Stomach (tissue), 4 donors: ENCODE measurements at regions not wholly inside any gene's neighbourhood (a gene's known extent, or its start where the extent isn't known, plus 50 kb on each side); places are given as distances from the start of the nearest gene placed in this dataset.

ENCODE experiments used
- POLR2A ChIP-seq, 4 donors: fragments of 450-650 bp; IDR thresholded peaks; one replicate each; pipeline ENCODE4 v1.6.1; 2016; ENCODE audit warnings: antibody characterized with exemption in 4 of 4, control low read depth in 2 of 4, mild to moderate bottlenecking in 1 of 4, moderate library complexity in 1 of 4
- TF ChIP-seq, protein P1 (sequence below), 7 experiments: fragments of 450-650 bp in 4 of 7; fragments of 200-600 bp in 3 of 7; sonication (generic) in 3 of 7; IDR thresholded peaks; one replicate each; pipeline ENCODE4 v1.5.1; 2016 to 2019; ENCODE audit warnings: antibody characterized with exemption in 7 of 7, control low read depth in 2 of 7, mild to moderate bottlenecking in 1 of 7

DNA sequence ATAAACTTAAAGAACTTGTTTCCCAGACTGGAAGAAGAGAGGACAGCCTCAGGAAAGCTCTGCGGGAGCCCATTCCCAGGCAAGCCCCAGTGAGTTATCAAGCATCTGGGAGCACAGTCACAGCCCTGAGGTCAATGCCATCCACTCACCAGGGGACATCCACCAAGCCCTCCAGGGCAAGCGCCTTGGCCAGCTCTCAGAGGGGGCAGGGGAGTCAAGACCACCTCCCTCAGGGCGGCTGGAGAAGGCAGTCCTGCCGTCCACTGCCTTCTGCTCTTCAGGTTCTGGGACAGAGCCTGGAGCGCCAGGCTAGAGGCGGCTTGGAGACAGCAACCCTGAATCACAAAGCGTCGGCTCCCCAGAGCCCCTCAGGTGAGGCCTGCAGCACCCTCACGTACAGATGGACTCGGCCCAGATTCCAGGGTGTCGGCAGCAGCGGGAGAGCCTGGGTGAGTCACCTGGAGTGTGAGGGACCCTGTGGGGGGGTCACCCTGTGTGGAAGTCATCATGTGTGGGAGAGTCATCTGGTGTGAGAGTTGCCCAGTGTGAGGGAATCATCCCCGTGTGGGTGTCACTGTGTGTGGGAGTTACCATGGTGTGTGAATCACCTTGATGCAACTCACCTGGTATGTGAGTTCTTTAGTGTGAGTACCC lies 100.9 kb upstream of the TEX51 start:
- TF ChIP-seq, protein P1, sequence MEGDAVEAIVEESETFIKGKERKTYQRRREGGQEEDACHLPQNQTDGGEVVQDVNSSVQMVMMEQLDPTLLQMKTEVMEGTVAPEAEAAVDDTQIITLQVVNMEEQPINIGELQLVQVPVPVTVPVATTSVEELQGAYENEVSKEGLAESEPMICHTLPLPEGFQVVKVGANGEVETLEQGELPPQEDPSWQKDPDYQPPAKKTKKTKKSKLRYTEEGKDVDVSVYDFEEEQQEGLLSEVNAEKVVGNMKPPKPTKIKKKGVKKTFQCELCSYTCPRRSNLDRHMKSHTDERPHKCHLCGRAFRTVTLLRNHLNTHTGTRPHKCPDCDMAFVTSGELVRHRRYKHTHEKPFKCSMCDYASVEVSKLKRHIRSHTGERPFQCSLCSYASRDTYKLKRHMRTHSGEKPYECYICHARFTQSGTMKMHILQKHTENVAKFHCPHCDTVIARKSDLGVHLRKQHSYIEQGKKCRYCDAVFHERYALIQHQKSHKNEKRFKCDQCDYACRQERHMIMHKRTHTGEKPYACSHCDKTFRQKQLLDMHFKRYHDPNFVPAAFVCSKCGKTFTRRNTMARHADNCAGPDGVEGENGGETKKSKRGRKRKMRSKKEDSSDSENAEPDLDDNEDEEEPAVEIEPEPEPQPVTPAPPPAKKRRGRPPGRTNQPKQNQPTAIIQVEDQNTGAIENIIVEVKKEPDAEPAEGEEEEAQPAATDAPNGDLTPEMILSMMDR (IDR thresholded peaks at IDR 0.05), result no peak
- TF ChIP-seq POLR2A (IDR thresholded peaks at IDR 0.05), result no peak
